H9 (cell line): ENCODE measurements at regions not wholly inside any gene's neighbourhood (a gene's known extent, or its start where the extent isn't known, plus 50 kb on each side); places are given as distances from the start of the nearest gene placed in this dataset.

Experiments used
- DNase-seq: peaks from one replicate; pipeline ENCODE4 v3.0.0-alpha.2; 2017
- H2AFZ ChIP-seq: one replicate; pipeline ENCODE4 v1.6.1; 2013; ENCODE audit warnings: mild to moderate bottlenecking, low read length, control low read depth, moderate library complexity
- H2AK5ac ChIP-seq: 2 replicates; pipeline ENCODE4 v1.6.1; 2013; ENCODE audit warnings: low read length, control low read depth, mixed read lengths; ENCODE audit not compliant: insufficient read length
- H2BK120ac ChIP-seq: one replicate; pipeline ENCODE4 v1.6.1; 2013; ENCODE audit warnings: low read depth, mild to moderate bottlenecking, low read length, control low read depth, inconsistent platforms; ENCODE audit not compliant: poor library complexity, severe bottlenecking
- H2BK12ac ChIP-seq: 2 replicates; pipeline ENCODE4 v1.6.1; 2013; ENCODE audit warnings: low read length, control low read depth, mixed read lengths, low read depth; ENCODE audit not compliant: insufficient read length
- H2BK15ac ChIP-seq: 2 replicates; pipeline ENCODE4 v1.6.1; 2013; ENCODE audit warnings: low read depth, low read length, control low read depth
- H2BK20ac ChIP-seq: one replicate; pipeline ENCODE4 v1.6.1; 2013; ENCODE audit warnings: low read depth, mild to moderate bottlenecking, low read length, control low read depth, inconsistent platforms; ENCODE audit not compliant: poor library complexity, severe bottlenecking
- H2BK5ac ChIP-seq: 2 replicates; pipeline ENCODE4 v1.6.1; 2013; ENCODE audit warnings: low read length, control low read depth, mixed read lengths; ENCODE audit not compliant: insufficient read length
- H3K14ac ChIP-seq: 2 replicates; pipeline ENCODE4 v1.6.1; 2013; ENCODE audit warnings: low read length, control low read depth; ENCODE audit not compliant: insufficient read depth
- H3K18ac ChIP-seq: 2 replicates; pipeline ENCODE4 v1.6.1; 2013; ENCODE audit warnings: low read depth, mild to moderate bottlenecking, mixed read lengths, low read length, control low read depth; ENCODE audit not compliant: insufficient read length
- H3K23ac ChIP-seq: 2 replicates; pipeline ENCODE4 v1.6.1; 2013; ENCODE audit warnings: low read length, control low read depth, mixed read lengths, low read depth; ENCODE audit not compliant: insufficient read length
- H3K23me2 ChIP-seq: 2 replicates; pipeline ENCODE4 v1.6.1; 2013; ENCODE audit warnings: low read depth, mild to moderate bottlenecking, mixed read lengths, low read length, control low read depth; ENCODE audit not compliant: insufficient read length, poor library complexity, severe bottlenecking
- H3K27ac ChIP-seq: 2 replicates; pipeline ENCODE4 v1.5.1; 2013; ENCODE audit warnings: low read length, control low read depth, mixed read lengths, low read depth; ENCODE audit not compliant: insufficient read length
- H3K27me3 ChIP-seq: 2 replicates; pipeline ENCODE4 v1.6.1; 2013; ENCODE audit warnings: low read length, control low read depth, inconsistent platforms; ENCODE audit not compliant: insufficient read depth
- H3K4ac ChIP-seq: 2 replicates; pipeline ENCODE4 v1.6.1; 2013; ENCODE audit warnings: low read depth, mild to moderate bottlenecking, control low read depth, inconsistent platforms, low read length, moderate library complexity
- H3K4me1 ChIP-seq: 2 replicates; pipeline ENCODE4 v1.6.1; 2013; ENCODE audit warnings: low read length, control low read depth, inconsistent platforms; ENCODE audit not compliant: insufficient read depth
- H3K4me2 ChIP-seq: 2 replicates; pipeline ENCODE4 v1.6.1; 2013; ENCODE audit warnings: low read length, control low read depth, mixed read lengths; ENCODE audit not compliant: insufficient read length, insufficient read depth
- H3K56ac ChIP-seq: 2 replicates; pipeline ENCODE4 v1.6.1; 2013; ENCODE audit warnings: low read depth, mild to moderate bottlenecking, mixed read lengths, low read length, control low read depth; ENCODE audit not compliant: insufficient read length
- H3K79me1 ChIP-seq: 2 replicates; pipeline ENCODE4 v1.6.1; 2013; ENCODE audit warnings: low read depth, mild to moderate bottlenecking, moderate library complexity, low read length, control low read depth, inconsistent platforms; ENCODE audit not compliant: insufficient read depth, poor library complexity, severe bottlenecking
- H3K79me2 ChIP-seq: 2 replicates; pipeline ENCODE4 v1.6.1; 2013; ENCODE audit warnings: low read length, control low read depth, inconsistent platforms; ENCODE audit not compliant: insufficient read depth
- H3K9ac ChIP-seq: 2 replicates; pipeline ENCODE4 v1.6.1; 2013; ENCODE audit warnings: low read length, control low read depth, mixed read lengths; ENCODE audit not compliant: insufficient read length; ENCODE audit errors: extremely low read depth
- H3K9me3 ChIP-seq: one replicate; pipeline ENCODE4 v1.6.1; 2013; ENCODE audit warnings: low read depth, low read length, inconsistent platforms; ENCODE audit not compliant: control insufficient read depth
- H3T11ph ChIP-seq: one replicate; pipeline ENCODE4 v1.6.1; 2013; ENCODE audit warnings: mild to moderate bottlenecking, low read length, control low read depth, inconsistent platforms
- H4K20me1 ChIP-seq: one replicate; pipeline ENCODE4 v1.6.1; 2013; ENCODE audit not compliant: control insufficient read depth, insufficient read length, insufficient read depth
- H4K5ac ChIP-seq: 2 replicates; pipeline ENCODE4 v1.6.1; 2013; ENCODE audit warnings: low read depth, mild to moderate bottlenecking, mixed read lengths, low read length, control low read depth; ENCODE audit not compliant: insufficient read length
- H4K8ac ChIP-seq: replicated peaks from 2 replicates; pipeline ENCODE4 v1.6.1; 2013; ENCODE audit warnings: low read length, control low read depth, mixed read lengths, low read depth; ENCODE audit not compliant: insufficient read length
- H4K91ac ChIP-seq: 2 replicates; pipeline ENCODE4 v1.6.1; 2013; ENCODE audit warnings: low read depth, mild to moderate bottlenecking, moderate library complexity, mixed read lengths, low read length, control low read depth; ENCODE audit not compliant: insufficient read length
- H3K27ac Mint-ChIP-seq, 3 experiments: 2 replicates in 2 of 3; 3 replicates in 1 of 3; pipeline ENCODE4 v1.8.0; 2020 to 2021; ENCODE audit warnings: mixed read lengths in 3 of 3, mild to moderate bottlenecking in 1 of 3, moderate library complexity in 1 of 3
- H3K27me3 Mint-ChIP-seq: 2 replicates; pipeline ENCODE4 v1.8.0; 2021; ENCODE audit warnings: low read depth, mild to moderate bottlenecking, moderate library complexity, mixed read lengths
- H3K36me3 Mint-ChIP-seq, 3 experiments: 2 replicates in 2 of 3; 3 replicates in 1 of 3; pipeline ENCODE4 v1.8.0; 2020 to 2021; ENCODE audit warnings: low read depth in 3 of 3, mixed read lengths in 3 of 3; ENCODE audit not compliant: insufficient read depth in 1 of 3
- H3K4me1 Mint-ChIP-seq, 2 experiments: 2 replicates each; pipeline ENCODE4 v1.8.0; 2020; ENCODE audit warnings: mixed read lengths in 2 of 2
- H3K4me3 Mint-ChIP-seq, 2 experiments: 2 replicates in 1 of 2; 3 replicates in 1 of 2; pipeline ENCODE4 v1.8.0; 2020 to 2021; ENCODE audit warnings: mild to moderate bottlenecking in 2 of 2, mixed read lengths in 2 of 2, moderate library complexity in 1 of 2
- H3K9me3 Mint-ChIP-seq, 2 experiments: 2 replicates in 1 of 2; 3 replicates in 1 of 2; pipeline ENCODE4 v1.8.0; 2020; ENCODE audit warnings: mild to moderate bottlenecking in 2 of 2, mixed read lengths in 2 of 2, moderate library complexity in 1 of 2
- CTCF ChIP-seq: fragments of 200-600 bp; sonication (generic); conservative IDR thresholded peaks from 3 replicates; pipeline ENCODE4 v1.8.0; 2021; ENCODE audit warnings: antibody characterized with exemption, mild to moderate bottlenecking
- WGBS: extraction: QIAGEN DNeasy Blood & Tissue Kit; methylation state at CpG from one replicate; pipeline ENCODE4 v1.1.7; 2013; ENCODE audit warnings: missing lambda C conversion rate, low lambda C conversion rate, mixed read lengths; ENCODE audit not compliant: insufficient read length; ENCODE audit errors: extremely low coverage; 5-methylcytosine and 5-hydroxymethylcytosine counted together

GRCh38 chr4:111618908-111619307 is 526.3 kb upstream of the FAM241A start:
- no CpG with 5 or more reads among the region's 6 CpGs for WGBS

More at GRCh38 chr4:111618908-111619307, 526.3 kb upstream of the FAM241A start:
- Histone ChIP-seq H3T11ph (no peak overlapping the region), H3K79me1 (no peaks in the 10 kb centered on the region), H2AK5ac (no peak overlapping the region), H3K4me2 (no peak overlapping the region), H4K5ac (no peak overlapping the region), H4K8ac (no peak overlapping the region), H3K56ac (no peak overlapping the region), H3K23me2 (no peaks in the 10 kb centered on the region), H2BK5ac (no peak overlapping the region), H3K27me3 (no peaks in the 10 kb centered on the region), H3K4me1 (no peaks in the 10 kb centered on the region), H3K23ac (no peak overlapping the region), H3K9me3 (no peaks in the 10 kb centered on the region), H3K27ac (no peak overlapping the region), H2BK120ac (no peak overlapping the region), H3K18ac (no peak overlapping the region), H3K79me2 (no peaks in the 10 kb centered on the region), H2BK12ac (no peak overlapping the region), H2BK20ac (no peak overlapping the region), H3K4ac (no peak overlapping the region), H3K9ac (no peak overlapping the region), H2BK15ac (no peak overlapping the region), H4K91ac (no peak overlapping the region), H2AFZ (no peak overlapping the region), H3K14ac (no peak overlapping the region), H4K20me1 (no peaks in the 10 kb centered on the region)
- H3K36me3 Mint-ChIP-seq, result no peaks in the 10 kb centered on the region
- TF ChIP-seq CTCF, result no peak
- H3K27ac Mint-ChIP-seq, result no peak overlapping the region
- H3K27me3 Mint-ChIP-seq, result no peaks in the 10 kb centered on the region
- no peaks in the 10 kb centered on the region for H3K4me1 Mint-ChIP-seq
- no peak for DNase-seq
- peaks cover 0 to 2% of the 10 kb centered on the region in 2 experiments; a peak in 2 of 5 replicates for H3K9me3 Mint-ChIP-seq
- H3K4me3 Mint-ChIP-seq, result no peak overlapping the region
